ENCODE measurements at regions not wholly inside any gene's neighbourhood (a gene's known extent, or its start where the extent isn't known, plus 50 kb on each side); places are given as distances from the start of the nearest gene placed in this dataset.
"Not testable (repeated sequence)": the region's sequence is repeated elsewhere in the genome, so short reads cannot be mapped to it uniquely, and the experiment has no call there.

GRCh38 chr3:182284793-182285192 lies 508.5 kb upstream of the ATP11B start:
- DNase-seq = no peak

GRCh38 chr3:182292591-182292990 lies 500.7 kb upstream of the ATP11B start:
- no peak for DNase-seq

GRCh38 chr3:182294256-182294655 lies 499.0 kb upstream of the ATP11B start:
- DNase-seq = no peak

GRCh38 chr3:182294696-182295095 lies 498.6 kb upstream of the ATP11B start:
- DNase-seq = no peak

GRCh38 chr3:182300266-182300665 lies 493.0 kb upstream of the ATP11B start:
- DNase-seq = no peak

- DNase-seq = no peak
Observed at GRCh38 chr3:182303169-182303568, 490.1 kb upstream of the ATP11B start.

- DNase-seq = no peak
Observed at GRCh38 chr3:182305881-182306665, 487.2 kb upstream of the ATP11B start.

- no peak for DNase-seq
Observed at GRCh38 chr3:182308328-182308727, 485.0 kb upstream of the ATP11B start.

- no peak for DNase-seq
Observed at GRCh38 chr3:182309120-182309519, 484.2 kb upstream of the ATP11B start.

GRCh38 chr3:182315313-182315712 lies 478.0 kb upstream of the ATP11B start:
- DNase-seq = no peak

- no peak for DNase-seq
Observed at GRCh38 chr3:182323126-182323700, 470.1 kb upstream of the ATP11B start.

- no peak for DNase-seq
Observed at GRCh38 chr3:182323898-182324297, 469.4 kb upstream of the ATP11B start.

GRCh38 chr3:182325213-182325950 lies 467.9 kb upstream of the ATP11B start:
- no peak for DNase-seq

GRCh38 chr3:182327196-182327681 lies 466.1 kb upstream of the ATP11B start:
- DNase-seq = no peak

- no peak for DNase-seq
Observed at GRCh38 chr3:182330646-182331045, 462.7 kb upstream of the ATP11B start.

GRCh38 chr3:182331341-182331740 lies 462.0 kb upstream of the ATP11B start:
- no peak for DNase-seq

- DNase-seq = no peak
Observed at GRCh38 chr3:182342252-182342651, 451.1 kb upstream of the ATP11B start.

- DNase-seq = not testable (repeated sequence)
Observed at GRCh38 chr3:182344026-182344425, 449.3 kb upstream of the ATP11B start.

GRCh38 chr3:182349051-182349450 lies 444.3 kb upstream of the ATP11B start:
- no peak for DNase-seq

GRCh38 chr3:182349951-182350517 lies 443.3 kb upstream of the ATP11B start:
- DNase-seq = no peak

GRCh38 chr3:182357928-182358327 lies 435.4 kb upstream of the ATP11B start:
- no peak for DNase-seq

GRCh38 chr3:182364323-182364722 lies 429.0 kb upstream of the ATP11B start:
- no peak for DNase-seq

Data from activated effector memory CD4-positive, alpha-beta T cell treated with Interleukin-2 at 50 U/mL for 16 hours (primary cell).